SK-N-SH (cell line): ENCODE measurements at regions not wholly inside any gene's neighbourhood (a gene's known extent, or its start where the extent isn't known, plus 50 kb on each side); places are given as distances from the start of the nearest gene placed in this dataset.

ENCODE experiments used
- CTCF ChIP-seq: fragments of 200-600 bp; sonication (generic); IDR thresholded peaks from 2 replicates; pipeline ENCODE4 v1.6.1; 2017; ENCODE audit warnings: antibody characterized with exemption, mild to moderate bottlenecking, moderate library complexity
- EZH2phosphoT487 ChIP-seq: fragments of 200-600 bp; sonication (generic); IDR thresholded peaks from 2 replicates; pipeline ENCODE4 v1.6.1; 2017; ENCODE audit warnings: low read depth, mixed run types, mild to moderate bottlenecking, antibody characterized with exemption, moderate library complexity, borderline replicate concordance
- FOXJ3 ChIP-seq: sonication (generic); formaldehyde crosslinking; IDR thresholded peaks from 2 replicates; pipeline ENCODE4 v1.5.1; 2020; ENCODE audit warnings: mild to moderate bottlenecking, missing genetic modification reagents
- JUND ChIP-seq: IDR thresholded peaks from 2 replicates; pipeline ENCODE4 v1.4.0; 2012
- MAX ChIP-seq: IDR thresholded peaks from 2 replicates; pipeline ENCODE4 v1.4.0; 2012; ENCODE audit warnings: low read depth
- SMC3 ChIP-seq: IDR thresholded peaks from 2 replicates; pipeline ENCODE4 v1.6.1; 2012; ENCODE audit warnings: low read depth, low read length, improper control_type of control experiment
- TAF1 ChIP-seq: IDR thresholded peaks from 2 replicates; pipeline ENCODE4 v1.6.1; 2012; ENCODE audit warnings: low read depth, mild to moderate bottlenecking, low read length, moderate library complexity, borderline replicate concordance

GRCh38 chr3:40752492-40752891 lies 227.7 kb downstream of the ZNF621 start:
- no peak for TF ChIP-seq SMC3
- no peak for TF ChIP-seq CTCF
- TF ChIP-seq MAX, result no peak
- no peak for TF ChIP-seq EZH2phosphoT487
- TF ChIP-seq TAF1, result no peak
- no peak for TF ChIP-seq JUND
- no peak for TF ChIP-seq FOXJ3 (CRISPR knock-in tag)
